ENCODE measurements at regions not wholly inside any gene's neighbourhood (a gene's known extent, or its start where the extent isn't known, plus 50 kb on each side); places are given as distances from the start of the nearest gene placed in this dataset.

DNA sequence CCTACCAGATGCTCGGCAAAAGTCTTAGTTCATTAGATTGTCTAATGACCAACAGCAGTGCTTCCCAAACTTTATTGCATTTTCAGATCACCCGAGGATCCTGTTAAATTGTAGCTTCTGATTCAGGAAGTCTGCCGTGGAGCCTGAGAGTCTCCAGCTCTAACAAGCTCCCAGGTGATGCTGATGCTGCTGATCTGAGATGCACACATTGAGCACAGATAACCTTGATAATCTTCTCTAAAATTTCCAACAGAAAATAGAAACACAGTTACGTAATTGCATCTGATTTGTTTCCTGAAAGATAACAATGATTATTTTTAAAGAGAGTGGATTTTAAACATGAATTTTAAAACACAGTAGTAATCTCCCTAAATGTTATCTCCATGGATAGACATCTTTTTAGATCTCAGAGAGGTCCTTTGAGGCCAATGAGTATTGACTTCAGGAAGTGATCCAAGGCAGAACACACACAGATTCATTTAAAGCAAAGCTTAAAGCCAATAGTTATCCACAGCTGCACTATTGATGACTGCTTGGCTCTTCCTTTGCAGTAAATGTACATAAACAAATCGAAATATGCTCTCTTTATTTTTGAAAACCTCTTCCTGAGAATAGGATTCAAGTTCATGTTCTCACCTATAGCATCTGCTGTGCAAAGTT lies 122.8 kb upstream of the TNPO1 start:
- TF ChIP-seq POLR2A (IDR thresholded peaks at IDR 0.05; ENCODE audit: low read length) (no peak), GATA1 (IDR thresholded peaks at IDR 0.05; ENCODE audit: low read depth, low read length) (no peak)
